ENCODE measurements at regions not wholly inside any gene's neighbourhood (a gene's known extent, or its start where the extent isn't known, plus 50 kb on each side); places are given as distances from the start of the nearest gene placed in this dataset.

- no peak for DNase-seq (ENCODE audit: low read depth)
- Histone ChIP-seq H3K4me3 (ENCODE audit: low read depth, low read length) (no peak overlapping the region), H3K27me3 (ENCODE audit: control insufficient read depth, insufficient read depth, low read length) (no peaks in the 10 kb centered on the region), H3K36me3 (ENCODE audit: control insufficient read depth, insufficient read depth, low read length) (no peaks in the 10 kb centered on the region)
- TF ChIP-seq CTCF (IDR thresholded peaks at IDR 0.05; ENCODE audit: insufficient read depth, low read length, poor library complexity, severe bottlenecking) = no peak
Measured at GRCh38 chr12:47364261-47364660, 284.5 kb upstream of the AMIGO2 start.

DNA sequence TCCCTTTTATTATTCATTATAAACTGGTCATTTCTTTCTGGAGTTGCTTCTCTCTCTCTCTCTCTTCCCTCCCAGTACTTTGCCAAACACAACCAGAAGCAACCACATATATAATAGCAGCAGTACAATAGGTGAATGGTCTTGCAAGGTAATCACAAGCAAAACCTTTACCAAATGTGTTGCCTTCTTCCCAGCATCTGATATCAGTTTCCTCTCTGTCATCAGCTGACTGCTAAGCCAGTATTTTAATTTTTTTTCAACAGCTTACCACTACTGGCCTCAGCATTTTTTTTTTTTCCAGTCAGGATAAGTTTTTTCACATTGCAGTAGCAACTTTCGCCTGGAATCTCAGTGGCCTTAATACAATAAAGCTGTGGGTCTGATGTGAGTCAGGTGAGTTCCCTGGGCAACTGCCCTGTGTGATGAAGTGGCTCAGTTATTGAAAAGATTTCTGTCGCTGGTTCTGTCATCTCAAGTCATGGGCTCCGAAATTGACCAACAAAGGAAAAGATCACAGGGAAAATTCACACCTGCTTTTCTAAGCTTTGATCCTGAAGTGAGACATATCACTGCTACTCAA is 282.5 kb upstream of the AMIGO2 start:
- no peak for TF ChIP-seq CTCF (IDR thresholded peaks at IDR 0.05; ENCODE audit: insufficient read depth, low read length, poor library complexity, severe bottlenecking)
- H3K36me3 ChIP-seq (ENCODE audit: control insufficient read depth, insufficient read depth, low read length) = no peaks in the 10 kb centered on the region
- H3K4me3 ChIP-seq (ENCODE audit: low read depth, low read length) = no peak overlapping the region
- DNase-seq (ENCODE audit: low read depth) = no peak
- H3K27me3 ChIP-seq (ENCODE audit: control insufficient read depth, insufficient read depth, low read length) = no peaks in the 10 kb centered on the region

GRCh38 chr12:47361389-47362021 is 281.7 kb upstream of the AMIGO2 start:
- Histone ChIP-seq H3K36me3 (ENCODE audit: control insufficient read depth, insufficient read depth, low read length) (no peaks in the 10 kb centered on the region), H3K27me3 (ENCODE audit: control insufficient read depth, insufficient read depth, low read length) (no peaks in the 10 kb centered on the region), H3K4me3 (ENCODE audit: low read depth, low read length) (no peak overlapping the region)
- no peak for TF ChIP-seq CTCF (IDR thresholded peaks at IDR 0.05; ENCODE audit: insufficient read depth, low read length, poor library complexity, severe bottlenecking)
- DNase-seq (ENCODE audit: low read depth) = no peak

GRCh38 chr12:47360771-47361388 is 281.1 kb upstream of the AMIGO2 start:
- Histone ChIP-seq H3K27me3 (ENCODE audit: control insufficient read depth, insufficient read depth, low read length) (no peaks in the 10 kb centered on the region), H3K4me3 (ENCODE audit: low read depth, low read length) (no peak overlapping the region), H3K36me3 (ENCODE audit: control insufficient read depth, insufficient read depth, low read length) (no peaks in the 10 kb centered on the region)
- TF ChIP-seq CTCF (IDR thresholded peaks at IDR 0.05; ENCODE audit: insufficient read depth, low read length, poor library complexity, severe bottlenecking) = no peak
- no peak for DNase-seq (ENCODE audit: low read depth)

DNA sequence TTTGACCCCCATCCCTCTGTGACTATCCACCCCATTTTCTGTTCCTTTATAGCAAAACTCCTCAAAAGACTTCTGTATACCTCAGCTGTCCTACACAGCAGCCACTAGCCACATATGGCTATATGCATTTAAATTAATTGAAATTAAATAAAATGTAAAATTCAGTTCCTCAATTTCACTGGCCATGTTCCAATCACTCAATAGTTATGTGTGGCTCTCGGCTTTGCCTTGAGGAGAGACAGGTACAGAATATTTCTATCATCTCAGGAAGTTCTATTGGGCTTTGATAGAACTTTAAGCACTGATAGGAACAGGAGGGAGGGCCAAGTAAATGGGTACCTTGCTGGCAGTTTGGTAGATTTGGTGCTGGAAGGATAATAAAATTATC is 280.3 kb upstream of the AMIGO2 start:
- no peak for TF ChIP-seq CTCF (IDR thresholded peaks at IDR 0.05; ENCODE audit: insufficient read depth, low read length, poor library complexity, severe bottlenecking)
- H3K27me3 ChIP-seq (ENCODE audit: control insufficient read depth, insufficient read depth, low read length) = no peaks in the 10 kb centered on the region

More for the DNA sequence above, 280.3 kb upstream of the AMIGO2 start:
- no peaks in the 10 kb centered on the region for H3K36me3 ChIP-seq (ENCODE audit: control insufficient read depth, insufficient read depth, low read length)
- DNase-seq (ENCODE audit: low read depth) = no peak
- H3K4me3 ChIP-seq (ENCODE audit: low read depth, low read length) = no peak overlapping the region
